Activated T-cell treated with anti-CD3 and anti-CD28 coated beads, Interleukin-2, amount 50 U/mL, for 48 hours (primary cell): ENCODE measurements at regions not wholly inside any gene's neighbourhood (a gene's known extent, or its start where the extent isn't known, plus 50 kb on each side); places are given as distances from the start of the nearest gene placed in this dataset.
"Not testable (repeated sequence)": the region's sequence is repeated elsewhere in the genome, so short reads cannot be mapped to it uniquely, and the experiment has no call there.

ENCODE experiments used
- DNase-seq, 2 experiments: peaks; one replicate each; pipeline ENCODE4 v3.0.0-alpha.2; 2020

DNA sequence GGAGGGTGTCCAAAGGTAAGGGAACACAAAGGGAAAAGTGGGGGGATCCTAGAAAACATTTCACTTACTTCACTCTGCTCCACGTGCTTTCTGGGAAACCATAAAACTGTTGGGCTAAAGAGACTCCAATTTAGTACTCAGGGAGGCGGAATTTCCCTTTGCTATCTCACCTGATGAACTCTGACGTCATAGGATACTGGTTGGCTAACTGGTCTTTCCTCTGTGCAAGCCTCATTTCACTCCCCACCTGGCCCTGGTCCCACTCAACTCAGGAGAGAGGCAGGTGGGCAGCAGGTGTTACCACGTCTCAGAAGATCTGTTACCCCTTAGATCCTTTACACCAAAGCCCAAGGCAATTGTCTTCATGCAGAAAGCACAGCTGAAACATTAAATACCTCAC, 51.8 kb upstream of the PMAIP1 start:
- DNase-seq: no peak

DNA sequence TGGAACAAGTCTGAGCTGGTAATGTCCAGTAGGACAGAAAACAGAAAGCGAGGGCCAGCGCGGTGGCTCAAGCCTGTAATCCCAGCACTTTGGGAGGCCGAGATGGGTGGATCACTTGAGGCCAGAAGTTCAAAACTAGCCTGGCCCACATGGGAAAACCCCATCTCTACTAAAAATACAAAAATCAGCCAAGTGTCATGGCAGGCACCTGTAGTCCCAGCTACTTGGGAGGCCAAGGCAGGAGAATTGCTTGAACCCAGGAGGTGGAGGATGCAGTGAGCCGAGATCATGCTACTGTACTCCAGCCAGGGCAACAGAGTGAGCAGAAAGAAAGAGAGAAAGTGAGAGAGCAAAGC, 52.3 kb upstream of the PMAIP1 start:
- DNase-seq: not testable (repeated sequence)

DNA sequence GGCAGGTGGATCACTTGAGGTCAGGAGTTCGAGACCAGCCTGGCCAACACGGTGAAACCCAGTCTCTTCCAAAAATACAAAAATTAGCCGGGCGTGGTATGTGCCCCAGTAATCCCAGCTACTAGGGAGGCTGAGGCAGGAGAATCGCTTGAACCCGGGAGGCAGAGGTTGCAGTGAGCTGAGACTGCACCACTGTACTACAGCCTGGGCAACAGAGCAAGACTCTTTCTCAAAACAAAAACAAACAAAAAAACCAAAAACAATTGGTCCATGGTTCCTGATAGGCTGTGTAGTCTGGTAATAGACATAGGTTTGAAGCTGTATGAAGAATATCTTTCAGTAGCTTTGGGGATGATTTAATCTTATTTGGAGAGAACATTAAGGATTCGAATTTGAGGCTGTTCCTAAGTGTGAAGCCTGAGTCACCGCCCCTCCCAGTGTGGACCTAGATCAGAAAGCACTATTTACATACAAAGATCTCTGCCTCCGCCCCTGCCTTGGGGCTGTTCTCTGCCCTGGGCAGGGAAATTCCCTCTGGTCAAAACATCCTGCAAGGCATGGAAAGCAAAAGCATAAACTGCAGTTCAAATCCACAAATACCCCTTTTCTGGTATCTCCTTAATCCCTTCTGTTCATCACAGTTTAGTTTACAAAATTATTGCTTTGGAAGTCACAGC, 52.8 kb upstream of the PMAIP1 start:
- DNase-seq: peak; percentile 50 to 56

DNA sequence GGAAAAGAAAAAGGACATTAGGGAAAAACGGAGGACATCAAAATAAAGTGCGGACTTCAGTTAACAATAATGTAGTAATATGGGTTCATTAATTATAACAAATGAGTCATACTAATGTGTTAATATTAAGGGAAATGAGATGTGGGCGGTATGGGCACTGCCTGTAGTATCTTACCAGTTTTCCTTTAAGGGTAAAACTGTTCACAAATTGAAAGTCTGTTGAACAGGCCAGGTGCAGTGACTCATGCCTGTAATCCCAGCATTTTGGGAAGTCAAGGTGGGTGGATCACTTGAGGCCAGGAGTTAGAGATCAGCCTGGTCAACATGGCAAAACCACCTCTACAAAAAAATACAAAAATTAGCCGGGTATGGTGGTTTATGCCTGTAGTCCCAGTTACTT, 56.8 kb upstream of the PMAIP1 start:
- DNase-seq: no peak

DNA sequence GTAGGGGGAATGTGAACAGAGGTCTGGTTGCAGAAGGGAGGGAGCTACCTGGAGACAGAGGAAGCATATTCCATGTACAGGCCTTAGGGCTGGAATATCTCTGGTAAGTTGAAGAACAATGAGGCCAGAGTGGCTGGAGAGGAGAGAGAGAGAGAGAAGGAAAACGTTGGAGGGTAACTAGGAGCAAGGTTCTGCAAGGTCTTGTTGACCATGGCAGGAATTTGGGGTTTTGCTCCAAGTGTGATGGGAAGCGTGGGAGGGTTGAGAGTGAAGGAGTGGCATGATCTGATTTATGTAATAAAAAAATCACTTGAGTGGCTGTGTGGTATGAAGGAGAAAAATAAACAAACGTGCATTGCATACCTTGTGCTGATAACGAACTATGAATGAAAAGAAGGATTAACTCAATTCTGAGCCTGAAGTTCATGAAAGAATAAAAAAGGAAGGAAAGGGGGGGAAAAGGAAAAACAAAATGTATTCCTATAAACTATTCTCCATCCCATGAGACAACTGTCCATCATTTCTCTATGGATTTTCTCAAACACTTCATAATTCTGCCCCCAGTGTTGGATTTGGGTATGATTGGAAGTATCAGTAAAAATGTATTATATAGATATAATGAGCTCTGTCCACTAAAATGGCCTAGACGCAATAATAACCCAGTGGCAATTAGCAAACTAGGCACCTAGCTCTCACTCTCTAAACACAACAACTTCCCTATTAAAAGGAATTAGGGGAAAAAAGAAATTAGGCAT, 59.7 kb upstream of the PMAIP1 start:
- DNase-seq: no peak

DNA sequence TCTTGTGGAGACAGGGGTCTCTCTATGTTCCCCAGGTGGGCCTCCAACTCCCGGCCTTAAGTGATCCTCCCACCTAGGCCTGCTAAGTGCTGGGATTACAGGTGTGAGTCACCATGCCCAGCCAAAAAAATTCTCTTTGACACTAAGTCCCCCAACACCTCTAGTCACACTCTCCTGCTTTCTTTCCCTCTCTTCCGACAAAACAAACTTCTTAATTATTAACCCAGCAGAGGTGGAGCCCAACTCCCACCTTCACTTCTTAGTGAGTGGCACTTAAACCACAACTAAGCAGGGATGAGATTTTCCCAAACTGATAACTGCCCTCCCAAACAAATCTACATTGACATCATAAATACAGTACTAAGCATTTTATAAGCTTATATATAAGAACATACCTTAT, 60.5 kb upstream of the PMAIP1 start:
- no peak for DNase-seq

DNA sequence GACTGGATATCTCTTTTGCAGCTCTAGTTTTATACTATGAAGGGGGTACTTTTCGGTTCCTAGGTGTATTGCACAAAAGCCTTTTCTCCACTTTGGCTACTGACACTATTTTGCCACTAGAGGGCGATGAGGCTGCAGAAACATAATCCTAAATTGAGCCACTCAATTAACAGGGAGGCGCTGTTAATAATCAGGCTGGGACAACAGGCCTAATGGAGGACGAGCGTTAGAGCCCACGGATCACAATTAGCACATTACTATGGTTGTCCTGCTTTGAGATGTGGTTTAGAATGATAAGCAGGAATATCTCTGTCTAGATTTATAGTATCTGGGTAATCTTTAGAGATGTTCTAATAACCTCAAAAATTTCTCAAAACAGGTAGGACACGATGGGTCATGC, 62.2 kb upstream of the PMAIP1 start:
- DNase-seq: peak; percentile 45 to 54

DNA sequence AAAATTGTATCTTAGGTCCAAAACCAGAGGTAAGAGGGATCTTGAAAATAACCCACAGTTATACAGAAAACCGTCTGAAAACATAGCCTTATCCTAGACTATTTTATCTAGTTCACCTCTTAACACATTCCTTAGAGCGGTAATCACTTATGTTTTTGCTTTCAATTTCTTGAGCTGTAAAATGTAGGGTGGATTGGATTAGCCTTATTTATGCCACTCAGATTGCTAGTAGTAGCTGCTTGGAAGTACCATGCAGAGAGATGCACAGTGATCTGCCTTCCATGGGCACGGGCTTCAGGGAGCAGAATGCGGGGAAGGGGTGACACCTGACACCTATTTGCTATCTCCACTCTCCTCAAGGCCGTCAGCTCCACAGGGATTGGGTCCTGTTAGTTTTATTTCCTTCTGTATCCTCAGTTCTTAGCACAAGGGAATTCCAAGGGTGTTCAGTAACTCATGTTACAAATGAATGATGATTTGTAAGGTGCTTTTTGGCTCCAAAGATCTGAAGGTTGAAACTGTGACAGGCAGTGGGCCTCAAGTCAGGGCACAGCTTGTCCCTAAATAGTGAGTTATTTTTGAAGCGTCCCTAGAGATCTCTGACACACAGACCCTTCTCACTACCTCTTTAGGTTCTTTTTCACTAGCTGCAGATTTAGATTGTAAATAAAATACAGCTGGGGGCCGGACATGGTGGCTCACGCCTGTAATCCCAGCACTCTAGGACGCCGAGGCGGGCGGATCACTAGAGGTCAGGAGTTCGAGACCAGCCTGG, 64.0 kb upstream of the PMAIP1 start:
- no peak for DNase-seq

DNA sequence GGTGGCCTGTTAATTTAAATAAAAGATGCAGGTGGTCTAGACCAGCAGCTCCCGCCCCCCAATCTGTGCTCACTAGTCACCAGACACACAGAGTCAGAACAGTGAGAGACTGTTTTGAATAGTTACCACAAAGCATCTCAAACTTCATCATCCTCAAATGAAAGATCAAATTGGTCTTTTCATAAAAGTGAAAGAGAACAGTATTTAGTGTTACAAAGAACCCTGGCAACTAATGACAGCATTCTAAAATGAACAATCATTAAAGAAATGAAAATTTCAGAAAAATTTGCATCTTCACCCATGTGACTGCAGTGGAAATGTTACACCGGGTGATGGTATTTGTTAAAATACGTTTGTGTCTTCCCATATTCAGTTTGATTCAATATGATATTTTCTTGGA, 65.5 kb upstream of the PMAIP1 start:
- DNase-seq: no peak

DNA sequence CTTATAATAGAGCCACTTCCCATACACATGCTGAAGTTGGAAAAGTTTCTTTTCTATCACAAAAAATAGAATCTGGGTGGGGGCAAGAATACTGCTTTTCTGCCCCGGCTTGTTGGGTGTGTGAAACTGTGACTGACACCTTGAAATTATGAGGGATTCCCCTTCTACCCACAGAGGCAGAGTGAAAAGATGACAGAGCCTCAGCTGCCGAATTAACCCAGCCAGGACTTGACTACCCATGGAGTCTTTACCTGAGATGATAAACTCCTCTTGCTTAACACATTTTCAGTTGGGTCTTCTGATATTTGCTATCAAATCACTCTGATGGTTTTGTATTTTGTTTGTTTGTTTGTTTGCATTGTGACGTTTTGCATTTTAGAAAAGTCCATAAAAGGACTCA, 66.0 kb upstream of the PMAIP1 start:
- DNase-seq: no peak

DNA sequence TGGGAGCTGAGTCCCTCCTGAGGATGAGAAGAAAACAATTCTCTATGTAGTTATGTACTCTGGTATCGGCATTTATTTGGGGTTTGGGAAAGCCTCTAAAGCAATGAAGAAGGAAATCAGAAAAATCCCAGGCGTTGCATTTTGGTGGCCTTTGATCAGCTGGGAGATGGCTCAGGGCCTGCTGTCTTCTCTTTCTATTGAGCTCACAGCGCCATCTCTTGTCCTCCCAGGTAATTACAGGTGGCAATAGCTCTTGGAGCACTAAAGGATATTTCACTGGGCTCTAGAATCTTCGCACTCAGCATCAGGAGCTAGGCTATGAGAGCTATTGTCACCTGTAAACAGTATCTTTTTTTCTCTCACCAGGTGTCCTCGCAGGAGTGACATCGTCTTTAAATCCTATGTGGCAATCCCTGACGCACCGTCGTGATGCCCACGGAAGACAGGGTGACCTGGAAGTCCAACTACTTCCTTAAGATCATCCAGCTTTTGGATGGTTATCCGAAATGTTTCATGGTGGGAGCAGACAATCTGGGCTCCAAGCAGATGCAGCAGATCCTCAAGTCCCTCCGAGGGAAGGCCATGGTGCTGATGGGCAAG, 76.1 kb upstream of the PMAIP1 start:
- DNase-seq: peak; percentile 65 to 70

DNA sequence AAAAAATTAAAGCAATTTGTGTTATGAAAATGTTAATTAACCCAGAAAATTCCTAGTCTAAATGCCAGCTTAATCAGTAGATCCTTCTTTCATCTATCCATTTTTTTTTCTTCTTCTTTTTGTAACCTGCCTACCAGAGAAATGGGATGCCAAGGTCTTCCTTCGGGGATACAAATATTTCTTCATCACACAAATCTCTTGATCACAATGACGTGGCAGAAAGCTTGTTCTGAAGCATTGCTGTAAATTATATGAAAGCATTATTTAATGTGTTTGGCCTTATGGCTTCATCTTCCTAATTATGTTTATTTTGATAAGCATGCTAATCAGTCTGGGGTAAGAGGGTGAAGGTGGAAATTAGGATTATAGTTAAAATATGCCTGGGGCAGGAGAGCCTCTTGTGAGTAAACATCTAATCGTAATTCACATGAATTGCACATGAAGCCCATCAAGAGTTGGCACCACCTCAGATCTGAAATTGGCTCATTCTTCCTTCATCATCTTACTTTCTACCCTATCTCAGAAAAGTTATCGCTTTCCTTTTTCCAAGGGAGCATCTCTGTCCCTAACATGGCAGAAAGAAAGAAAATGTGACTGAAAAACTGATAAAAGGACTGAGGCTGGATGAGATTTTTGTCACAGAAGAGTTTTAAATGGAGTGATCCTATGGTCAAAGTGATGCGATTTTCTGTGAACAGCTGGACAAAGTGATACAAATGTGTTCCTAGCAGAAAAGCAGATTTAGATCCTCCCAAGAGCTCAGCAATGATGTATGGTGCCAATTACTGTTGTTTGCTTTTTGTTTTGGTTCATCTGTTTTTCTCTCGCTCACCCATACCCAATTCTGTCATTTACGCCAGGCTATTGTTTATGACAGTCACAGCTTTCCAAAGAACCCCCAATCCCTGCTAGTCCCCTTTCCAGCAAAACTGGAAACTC, 76.9 kb upstream of the PMAIP1 start:
- no peak for DNase-seq

DNA sequence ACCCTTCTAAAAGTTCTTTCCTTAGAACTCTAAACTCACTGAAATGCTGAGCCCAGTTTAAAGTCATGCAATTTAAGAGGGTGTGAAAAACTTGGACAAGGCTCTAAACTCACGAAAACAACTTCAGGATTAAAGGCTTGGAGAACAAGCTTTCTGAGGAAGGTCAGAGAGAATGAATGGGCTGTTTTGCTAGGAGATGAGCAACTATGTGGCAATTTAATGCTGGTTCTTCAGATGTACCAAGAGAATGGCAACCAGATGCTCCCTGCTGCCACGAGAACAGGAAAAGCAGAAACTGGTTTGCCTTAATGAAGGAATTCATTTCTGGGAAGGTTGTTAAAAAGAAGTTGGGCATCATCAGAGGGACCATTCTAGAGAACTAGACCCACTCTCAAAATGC, 77.8 kb upstream of the PMAIP1 start:
- DNase-seq: no peak

DNA sequence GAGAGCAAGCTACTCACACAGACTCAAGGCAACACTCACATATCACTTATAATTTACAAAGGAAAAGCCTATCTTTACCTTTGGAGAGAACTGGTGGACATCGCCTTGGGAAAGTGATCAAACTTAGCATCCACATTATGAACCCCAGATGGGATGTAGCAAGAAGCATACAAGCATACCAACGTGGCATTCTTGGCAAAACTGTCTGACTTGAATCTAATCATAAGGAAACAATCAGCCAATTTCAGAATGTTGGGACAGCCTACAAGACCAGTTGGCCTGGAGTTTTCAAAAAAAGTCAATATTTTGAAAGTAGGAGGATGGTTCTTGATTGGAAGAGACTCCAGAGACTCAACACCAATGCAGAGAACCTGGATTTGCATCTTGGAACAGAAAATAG, 79.1 kb upstream of the PMAIP1 start:
- no peak for DNase-seq

DNA sequence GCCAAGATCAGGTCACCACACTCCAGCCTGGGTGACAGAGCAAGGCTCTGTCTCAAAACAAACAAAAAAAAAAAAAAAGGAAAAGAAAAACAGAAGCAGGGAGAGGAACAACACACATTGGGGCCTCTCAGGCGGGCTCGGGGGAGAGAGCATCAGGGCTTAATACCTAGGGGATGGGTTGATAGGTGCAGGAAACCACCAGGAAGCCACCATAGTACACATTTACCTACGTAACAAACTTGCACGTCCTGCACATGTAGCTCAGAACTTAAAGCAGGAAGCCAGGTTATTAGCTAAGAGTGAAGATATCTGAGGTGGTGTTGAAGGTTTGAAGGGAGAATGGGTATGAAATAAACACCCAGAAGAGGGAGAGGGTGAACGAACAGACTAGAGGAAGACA, 81.0 kb upstream of the PMAIP1 start:
- no peak for DNase-seq

DNA sequence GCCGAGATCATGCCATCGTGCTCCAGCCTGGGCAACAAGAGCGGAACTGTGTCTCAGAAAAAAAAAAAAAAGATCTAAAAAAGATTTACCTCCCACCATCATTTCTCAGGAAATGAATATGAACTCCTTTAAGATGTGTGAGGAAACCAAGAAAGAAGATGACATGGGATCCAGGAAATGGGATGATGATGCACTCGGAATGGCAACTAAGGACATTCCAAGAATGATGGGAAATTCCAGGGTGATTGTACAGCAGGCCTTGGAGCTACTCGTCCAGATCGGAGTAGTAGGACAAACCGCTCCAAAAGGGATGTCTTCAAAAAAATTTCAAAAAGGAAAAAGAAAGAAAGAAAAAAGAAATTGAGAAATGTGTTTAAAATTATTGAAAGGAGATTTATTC, 84.9 kb upstream of the PMAIP1 start:
- no peak for DNase-seq

DNA sequence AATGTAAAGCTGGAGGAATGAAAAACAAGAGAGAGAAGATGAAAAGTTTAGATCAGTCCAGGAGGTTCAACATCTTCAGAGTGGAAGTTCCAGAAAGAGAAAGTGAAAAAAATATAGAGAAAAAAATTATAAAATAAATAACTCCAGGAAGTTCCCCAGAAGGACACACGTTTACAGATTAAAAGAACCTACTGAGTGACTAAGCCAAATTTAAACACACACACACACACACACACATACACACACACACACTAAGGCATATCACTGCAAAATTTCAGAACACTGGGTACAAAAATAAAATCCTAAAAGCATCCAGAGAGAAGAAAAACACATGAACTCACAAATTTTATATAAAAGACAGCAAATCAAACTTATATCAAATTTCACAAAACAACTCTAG, 85.9 kb upstream of the PMAIP1 start:
- DNase-seq: no peak

DNA sequence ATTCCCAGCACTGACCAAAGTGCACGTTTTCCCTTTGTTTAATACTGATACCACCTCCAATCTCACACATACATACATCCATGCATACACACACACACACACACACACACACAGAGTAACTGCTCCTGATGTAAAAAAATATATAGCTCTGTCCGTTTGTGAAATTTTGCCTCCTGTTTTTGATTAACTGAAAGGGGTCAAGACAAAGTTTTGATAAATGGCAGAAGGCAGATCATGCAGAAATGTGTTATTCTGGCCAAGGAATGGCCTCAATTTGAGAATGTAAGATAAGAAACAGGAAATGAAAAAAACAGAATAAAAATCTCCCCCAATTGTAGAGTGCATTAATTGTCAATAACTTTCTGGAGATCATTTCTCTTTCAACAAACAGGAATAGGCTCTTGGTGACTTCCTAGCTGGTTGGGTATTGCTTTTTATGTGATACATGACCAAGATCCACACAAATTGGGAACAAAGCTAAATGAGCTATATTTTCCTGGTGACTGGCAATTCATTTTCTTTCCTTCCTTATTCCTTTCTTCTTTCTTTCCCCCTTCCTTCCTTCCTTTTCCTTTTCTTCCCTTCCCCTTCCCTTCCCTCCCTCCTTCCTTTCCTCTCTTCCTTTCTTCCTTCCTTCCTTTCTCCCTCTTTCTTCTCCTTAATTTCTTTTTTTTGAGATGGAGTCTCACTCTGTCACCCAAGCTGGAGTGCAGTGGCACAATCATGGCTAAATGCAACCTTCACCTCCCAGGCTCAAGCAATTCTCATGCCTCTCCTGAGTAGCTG, 88.9 kb upstream of the PMAIP1 start:
- DNase-seq: no peak

DNA sequence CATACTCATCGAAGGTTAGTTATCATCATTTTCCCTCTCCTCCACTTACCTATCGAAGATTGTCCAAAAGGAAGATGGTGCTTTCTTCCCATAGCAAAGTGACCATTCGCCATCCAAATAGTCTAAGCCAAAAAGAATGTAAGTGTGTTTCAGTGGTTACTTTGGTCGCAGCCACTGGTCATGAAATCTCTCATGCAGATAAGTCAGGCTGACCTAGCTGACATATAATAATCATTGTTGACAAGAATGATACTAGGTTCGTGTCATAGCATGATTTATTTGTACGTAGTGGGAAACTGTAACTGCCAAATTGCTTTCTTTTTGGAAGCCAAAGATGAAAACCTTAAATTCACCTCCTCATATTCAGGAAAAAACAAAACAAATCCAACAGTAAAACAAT, 89.6 kb upstream of the PMAIP1 start:
- DNase-seq: no peak

DNA sequence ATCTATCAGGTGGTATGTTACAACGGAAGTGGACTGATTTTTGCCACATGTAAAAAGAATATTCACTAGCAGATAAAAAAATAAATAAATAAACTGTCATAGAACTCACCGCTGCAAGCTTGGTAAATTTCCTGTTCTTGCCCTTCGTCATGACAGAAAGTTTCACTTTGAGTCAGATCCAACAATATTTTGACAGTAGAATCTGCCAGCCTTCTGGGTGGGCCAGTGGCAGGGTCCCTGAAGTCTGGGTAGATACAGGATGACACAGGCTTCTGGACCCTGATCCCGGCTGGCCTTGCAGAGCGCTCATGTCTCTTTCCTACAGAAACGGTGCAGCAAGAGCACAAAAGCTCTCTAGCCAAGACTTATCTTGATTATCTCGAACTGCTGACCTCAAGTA, 97.8 kb upstream of the PMAIP1 start:
- no peak for DNase-seq

DNA sequence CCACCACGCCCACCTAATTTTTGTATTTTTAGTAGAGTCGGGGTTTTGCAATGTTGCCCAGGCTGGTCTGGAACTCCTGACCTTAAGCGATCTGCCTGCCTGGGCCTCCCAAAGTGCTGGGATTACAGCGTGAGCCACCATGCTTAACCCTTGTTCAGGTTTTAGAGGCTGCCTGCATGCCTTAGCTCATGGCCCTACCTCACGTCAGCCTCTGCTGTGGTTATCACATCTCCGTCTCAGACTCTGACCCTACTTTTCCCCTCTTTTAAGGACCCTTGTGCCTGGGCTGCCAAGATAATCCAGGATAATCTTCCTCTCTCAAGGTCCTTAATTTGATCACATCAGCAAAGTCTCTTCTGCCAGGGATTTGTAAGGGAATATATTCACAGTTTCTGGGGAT, 98.2 kb upstream of the PMAIP1 start:
- no peak for DNase-seq

DNA sequence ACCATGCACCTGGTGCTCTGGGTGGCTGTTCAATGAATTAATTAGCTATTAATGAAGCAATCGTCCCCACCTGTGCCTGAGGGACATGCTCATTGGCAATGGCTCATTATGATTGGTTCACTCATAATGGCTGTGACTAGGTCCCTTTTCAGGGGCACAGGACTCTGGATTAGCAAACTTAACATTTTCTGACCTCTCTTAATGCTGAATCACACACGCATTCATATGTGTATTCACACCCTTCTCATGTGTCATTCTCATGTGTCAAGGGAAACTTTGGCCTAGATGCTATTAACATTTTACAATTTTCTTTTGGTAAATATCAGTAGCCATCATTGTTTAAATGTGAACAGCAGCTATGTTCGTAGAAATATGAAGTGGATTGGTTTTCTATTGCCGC, 98.9 kb upstream of the PMAIP1 start:
- DNase-seq: no peak
